GM19023 (cell line): ENCODE measurements at regions not wholly inside any gene's neighbourhood (a gene's known extent, or its start where the extent isn't known, plus 50 kb on each side); places are given as distances from the start of the nearest gene placed in this dataset.
"Not testable (repeated sequence)": the region's sequence is repeated elsewhere in the genome, so short reads cannot be mapped to it uniquely, and the experiment has no call there.

Source experiments
- ATAC-seq: cut with Tn5 transposase; IDR thresholded peaks from one replicate; pipeline ENCODE4 v1.9.1; 2021; ENCODE audit warnings: mild to moderate bottlenecking, moderate library complexity; ENCODE audit not compliant: unreplicated experiment

DNA sequence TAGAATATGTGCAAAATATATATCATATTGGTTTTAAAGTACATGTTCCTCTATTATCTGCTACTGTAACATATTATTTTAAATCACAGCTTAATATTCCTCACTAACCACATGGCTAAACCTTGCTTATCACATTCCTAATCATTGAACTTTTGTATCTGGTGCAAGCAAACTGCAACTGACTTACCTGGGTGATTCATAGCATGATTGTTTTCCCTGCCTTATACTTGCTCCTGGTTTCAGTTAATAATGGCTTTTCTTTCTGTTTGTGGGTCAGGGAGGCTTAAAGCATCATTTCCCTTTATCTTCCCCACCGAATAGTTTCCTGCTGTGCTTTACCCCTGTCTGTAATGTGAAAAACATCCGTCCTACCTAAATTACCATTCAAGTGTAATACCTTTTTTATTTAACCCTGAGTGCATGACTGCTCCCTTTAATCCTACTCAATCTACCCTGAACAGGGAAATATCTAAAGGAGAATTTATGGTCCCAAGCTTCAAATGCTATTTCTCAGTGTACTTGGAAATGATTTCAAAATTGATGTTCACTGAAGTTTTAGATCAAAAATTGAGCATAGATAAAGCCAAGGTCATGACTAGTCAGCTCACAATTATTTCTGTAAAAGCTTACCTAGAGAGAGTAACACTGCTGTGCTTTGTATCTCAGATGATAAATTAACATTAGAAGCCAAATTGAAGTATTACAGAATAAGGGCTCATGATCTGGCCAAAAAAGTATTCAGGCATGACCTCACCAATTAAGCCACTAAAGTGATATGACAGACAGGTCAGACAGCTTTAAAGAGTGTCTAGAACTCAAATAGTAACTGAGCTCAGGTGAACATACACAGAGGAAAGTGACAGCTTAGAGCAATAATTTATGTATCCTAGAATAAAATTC, 507.1 kb downstream of the BRINP3 start:
- ATAC-seq, result no peak

DNA sequence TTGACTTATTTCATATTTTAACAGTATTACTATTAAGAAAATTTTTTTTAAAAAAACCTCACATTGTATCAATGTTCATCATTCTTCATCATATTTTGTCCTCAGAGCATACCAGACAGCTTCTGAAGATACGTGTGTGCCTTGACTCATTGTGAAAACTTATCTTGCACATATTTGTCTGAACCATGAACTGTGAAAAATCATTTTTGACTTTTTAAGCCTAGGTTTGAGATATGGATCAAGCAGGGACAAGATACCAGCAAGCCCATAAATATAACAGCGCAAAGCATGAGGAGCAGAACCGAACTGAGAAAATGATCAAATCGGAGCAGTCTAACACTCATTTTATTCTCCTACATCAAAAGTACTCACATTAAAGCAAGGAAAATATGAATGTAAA, 506.0 kb downstream of the BRINP3 start:
- ATAC-seq, result no peak

DNA sequence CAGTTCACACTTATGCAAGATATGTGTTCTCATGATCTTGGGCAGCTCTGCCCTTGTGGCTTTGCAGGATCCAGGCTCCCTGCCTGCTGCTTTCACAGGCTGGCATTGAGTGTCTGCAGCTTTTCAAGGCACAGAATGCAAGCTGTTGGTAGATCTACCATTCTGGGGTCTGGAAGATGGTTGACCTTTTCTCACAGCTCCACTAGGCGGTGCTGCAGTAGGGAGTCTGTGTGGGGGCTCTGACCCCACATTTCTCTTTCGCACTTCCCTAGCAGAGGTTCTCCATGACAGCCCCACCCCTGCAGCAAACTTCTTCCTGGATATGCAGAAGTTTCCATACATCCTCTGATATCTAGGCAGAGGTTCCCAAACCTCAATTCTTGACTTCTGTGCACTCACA, 500.5 kb downstream of the BRINP3 start:
- ATAC-seq, result no peak

DNA sequence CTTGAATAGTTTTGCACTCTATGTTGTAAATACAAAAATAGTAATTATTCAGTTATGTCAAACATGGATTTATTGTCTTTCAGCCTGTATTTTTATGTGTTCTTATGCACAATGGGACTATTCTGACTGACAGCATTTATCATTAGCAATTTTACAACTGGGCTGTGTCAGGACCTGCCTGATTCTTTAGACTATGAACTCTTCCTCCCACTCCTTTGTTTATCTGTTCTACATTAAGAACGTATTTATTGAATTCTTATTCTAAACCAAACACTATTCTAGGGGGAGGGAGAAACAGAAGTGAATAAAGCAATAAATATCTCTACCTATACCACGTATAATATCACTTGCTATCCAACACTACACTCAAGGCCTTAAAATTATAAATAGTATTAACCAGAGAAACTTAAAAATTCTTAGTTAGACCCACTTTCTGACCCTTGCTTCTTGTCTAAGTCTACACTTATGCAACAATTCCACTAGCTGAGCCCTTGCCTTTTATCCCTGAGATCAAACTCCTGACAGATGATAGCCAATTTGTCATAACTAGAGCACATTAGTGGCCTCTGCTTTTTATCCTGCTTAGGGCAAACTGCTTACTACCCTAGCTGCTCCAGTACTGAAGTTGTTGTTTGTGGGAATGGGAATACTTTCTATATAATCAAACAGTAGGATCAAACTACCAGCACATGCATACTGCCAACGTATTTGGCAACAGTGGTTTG, 494.3 kb downstream of the BRINP3 start:
- no peak for ATAC-seq

DNA sequence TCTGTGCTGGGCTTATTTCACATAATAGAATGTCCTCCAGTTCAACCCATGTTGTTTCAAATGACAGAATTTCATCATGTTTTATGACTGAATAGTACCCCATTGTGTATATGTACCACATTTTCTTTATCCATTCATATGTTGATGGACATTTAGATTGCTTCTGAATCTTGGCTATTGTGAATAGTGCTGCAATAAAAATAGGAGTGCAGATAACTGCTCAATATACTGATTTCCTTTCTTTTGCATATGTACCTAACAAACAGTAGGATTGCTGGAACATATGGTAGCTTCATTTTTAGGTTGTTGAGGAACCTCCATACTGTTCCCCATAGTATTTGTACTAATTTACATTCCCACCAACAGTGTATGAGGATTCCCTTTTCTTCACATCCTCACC, 491.1 kb downstream of the BRINP3 start:
- no peak for ATAC-seq

DNA sequence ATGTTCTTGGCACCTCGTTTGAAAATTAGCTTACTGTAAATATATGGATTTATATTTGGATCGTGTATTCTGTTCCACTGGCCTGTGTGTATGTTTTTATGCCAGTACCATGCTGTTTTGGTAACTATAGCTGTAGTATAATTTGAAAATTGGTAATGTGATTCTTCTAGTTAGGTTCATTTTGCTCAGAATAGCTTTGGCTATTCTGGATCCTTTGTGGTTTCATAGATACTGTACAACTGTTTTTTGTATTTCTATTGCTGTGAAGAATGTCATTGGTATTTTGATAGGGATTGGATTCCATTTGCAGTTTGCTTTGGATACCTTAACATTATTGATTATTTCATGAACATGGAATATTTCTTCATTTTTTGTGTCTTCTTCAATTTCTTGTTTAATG, 490.2 kb downstream of the BRINP3 start:
- no peak for ATAC-seq

DNA sequence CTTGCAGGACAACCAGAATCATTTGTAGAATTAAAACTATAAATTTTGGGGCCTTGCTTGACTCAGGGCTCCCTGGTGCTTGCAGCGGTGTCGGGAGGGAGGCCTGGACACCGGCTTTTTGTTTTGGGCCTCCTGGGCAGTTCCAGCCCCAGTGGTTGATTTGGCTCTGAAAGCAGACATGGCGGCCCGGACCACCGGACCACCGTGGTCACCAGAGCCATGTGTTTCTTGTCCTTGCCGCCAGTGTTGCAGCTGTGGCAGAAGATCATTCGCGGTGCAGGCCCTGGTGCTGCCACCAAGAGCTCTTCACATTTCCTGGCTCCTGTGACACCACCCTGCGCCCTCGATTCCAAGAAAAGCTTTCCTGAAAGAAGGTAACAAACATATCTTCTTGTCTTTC, 484.8 kb downstream of the BRINP3 start:
- no peak for ATAC-seq

DNA sequence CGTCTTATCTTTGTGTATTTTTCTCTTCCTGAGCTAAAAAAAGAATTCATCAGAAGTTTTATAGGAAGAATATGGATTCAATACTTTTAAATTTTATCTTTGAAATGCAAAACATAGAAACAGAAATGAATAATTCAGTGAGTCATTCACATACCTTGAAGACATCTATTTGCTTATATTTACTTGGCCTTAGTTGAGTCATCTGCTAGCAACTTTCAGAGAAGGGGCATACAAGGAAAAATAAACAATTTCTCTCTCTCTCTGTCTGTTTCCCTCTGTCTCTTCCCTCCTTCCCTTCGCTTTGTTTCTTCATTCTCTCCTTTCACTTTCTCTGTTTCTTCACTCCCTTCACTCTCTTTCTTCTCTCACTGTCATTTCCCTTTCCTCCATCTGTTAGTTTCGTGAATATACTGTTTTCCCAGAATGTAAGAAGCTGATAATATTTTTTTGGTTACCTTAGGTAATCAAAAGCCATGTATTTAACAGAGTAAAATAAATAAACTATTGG, 477.2 kb downstream of the BRINP3 start:
- ATAC-seq, result no peak

DNA sequence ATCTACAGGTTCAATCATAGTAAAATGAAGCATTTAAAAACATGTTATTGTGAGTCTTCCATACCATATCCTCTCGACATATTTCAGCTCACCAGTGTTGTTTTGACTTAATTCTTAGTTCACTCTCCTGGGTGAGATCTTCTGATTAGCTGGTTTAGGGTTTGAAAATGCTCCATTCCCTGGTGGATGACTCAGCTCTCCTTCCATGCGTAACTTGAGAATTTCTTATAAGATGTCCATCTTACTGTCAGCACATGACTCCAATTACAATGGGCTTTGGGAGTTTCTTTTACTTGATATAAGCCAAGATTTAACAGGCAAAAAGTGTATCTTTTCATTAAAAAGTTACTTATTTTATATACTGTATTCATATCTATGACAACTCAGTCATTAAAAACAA, 476.5 kb downstream of the BRINP3 start:
- ATAC-seq, result no peak

DNA sequence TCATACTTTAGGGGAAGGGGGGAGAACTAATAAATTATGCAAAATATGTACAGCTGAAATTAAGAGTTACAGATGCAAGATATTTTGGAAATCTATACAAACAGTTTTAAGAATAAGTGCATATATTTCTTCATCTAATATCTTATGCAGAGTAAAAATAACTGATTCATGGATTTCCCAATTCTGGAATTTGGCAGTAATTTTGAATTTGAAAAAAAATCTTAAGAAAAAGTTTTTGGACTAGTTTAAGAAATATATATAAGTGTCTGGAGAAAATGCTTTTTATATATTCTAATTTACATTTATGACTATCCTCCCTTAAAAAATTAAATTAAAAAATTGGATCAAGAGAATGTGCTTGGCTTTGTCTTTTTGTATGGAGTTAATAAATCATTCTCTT, 474.3 kb downstream of the BRINP3 start:
- no peak for ATAC-seq

DNA sequence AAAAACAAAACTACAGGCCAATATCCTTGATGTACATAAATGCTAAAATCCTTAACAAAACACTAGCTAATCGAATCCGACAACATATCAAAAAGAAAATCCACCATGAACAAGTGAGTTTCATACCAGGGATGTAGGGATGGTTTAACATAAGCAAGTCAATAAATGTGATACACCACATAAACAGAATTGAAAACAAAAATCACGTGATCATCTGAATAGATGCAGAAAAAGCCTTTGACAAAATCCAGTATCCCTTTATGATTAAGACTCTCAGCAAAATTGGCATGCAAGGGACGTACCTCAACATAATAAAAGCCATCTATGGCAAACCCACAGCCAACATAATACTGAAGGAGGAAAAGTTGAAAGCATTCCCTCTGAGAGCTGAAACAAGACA, 466.1 kb downstream of the BRINP3 start:
- no peak for ATAC-seq

DNA sequence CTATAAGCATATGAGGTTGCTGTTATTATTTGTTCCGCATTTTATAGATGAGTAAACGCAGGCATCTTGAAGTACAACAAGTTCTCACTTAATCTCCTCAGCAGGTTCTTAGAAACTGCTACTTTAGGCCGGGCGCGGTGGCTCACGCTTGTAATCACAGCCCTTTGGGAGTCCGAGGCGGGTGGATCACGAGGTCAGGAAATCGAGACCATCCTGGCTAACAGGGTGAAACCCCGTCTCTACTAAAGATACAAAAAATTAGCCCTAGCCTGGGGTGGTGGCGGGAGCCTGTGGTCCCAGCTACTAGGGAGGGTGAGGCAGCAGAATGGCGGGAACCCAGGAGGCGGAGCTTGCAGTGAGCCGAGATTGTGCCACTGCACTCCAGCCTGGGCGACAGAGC, 458.5 kb downstream of the BRINP3 start:
- ATAC-seq, result not testable (repeated sequence)

DNA sequence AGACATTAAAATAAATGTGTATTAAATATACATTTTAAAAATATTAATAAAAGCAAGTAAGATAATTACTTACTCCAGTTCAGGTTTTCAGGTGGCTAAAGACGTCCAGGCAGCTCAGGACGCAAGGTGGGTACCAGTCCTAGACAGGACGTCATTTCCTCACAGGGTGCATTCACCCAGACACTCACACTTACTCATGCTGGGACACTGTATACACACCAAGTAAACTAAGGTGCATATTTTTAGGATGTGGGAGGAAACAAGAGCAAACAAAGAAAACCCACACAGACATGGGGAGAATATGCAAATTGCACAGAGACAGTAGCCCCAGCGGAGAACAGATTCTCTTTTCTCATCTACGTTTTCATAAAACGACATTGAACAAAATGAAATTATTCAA, 457.9 kb downstream of the BRINP3 start:
- no peak for ATAC-seq

DNA sequence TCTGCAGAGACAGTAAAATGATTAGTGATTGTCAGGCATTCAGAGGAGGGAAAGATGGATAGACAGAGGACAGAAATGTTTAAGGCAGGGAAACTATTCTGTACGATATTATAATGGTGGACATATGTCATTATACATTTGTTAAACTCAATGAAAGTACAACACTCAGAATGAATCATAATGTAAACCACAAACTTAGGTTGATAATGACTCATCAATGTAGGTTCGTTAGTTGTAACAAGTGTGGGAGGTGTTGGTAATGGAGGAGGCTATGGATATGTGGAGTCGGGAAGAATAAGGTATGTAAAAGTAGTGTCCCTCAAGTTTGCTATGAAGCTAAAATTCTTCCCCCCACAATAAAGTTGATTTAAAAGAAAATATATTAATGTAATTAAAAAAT, 455.0 kb downstream of the BRINP3 start:
- no peak for ATAC-seq

DNA sequence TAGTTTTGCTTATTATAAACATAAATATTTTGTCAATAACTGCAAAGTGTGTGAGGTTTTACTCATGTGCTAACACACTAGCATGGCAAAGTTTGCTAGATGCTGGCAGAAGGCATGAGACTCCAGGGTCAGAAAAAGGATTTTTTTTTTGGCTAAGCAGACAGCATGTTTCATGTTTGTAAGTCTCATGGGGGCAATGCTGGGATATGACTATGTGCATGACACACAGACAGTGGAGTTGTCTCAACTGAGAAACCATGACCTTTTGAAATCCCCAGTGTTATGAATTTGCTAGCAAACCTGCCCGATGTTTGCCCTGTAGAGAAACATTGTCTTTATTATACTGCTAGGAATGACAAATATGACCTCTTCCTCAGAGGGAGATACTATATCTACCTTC, 448.2 kb downstream of the BRINP3 start:
- ATAC-seq, result no peak

DNA sequence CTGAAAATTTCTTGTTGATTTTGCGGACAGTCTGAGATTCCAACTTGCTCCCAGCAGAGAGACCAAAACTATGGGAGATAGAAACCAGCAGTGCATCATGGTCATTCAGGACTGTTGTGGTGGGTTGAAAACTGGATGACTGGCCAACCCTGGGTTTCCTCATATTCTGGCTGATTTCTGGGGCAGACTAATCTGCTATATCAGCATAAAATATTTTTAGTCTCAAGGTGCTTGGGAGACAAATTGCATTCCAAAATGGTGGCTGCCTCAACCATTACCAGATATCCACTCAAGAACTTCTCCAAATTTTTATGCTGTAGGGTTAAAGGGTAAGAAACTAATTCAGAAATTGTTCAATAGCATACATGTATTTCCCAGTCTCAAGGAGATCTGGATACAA, 434.0 kb downstream of the BRINP3 start:
- ATAC-seq, result no peak

DNA sequence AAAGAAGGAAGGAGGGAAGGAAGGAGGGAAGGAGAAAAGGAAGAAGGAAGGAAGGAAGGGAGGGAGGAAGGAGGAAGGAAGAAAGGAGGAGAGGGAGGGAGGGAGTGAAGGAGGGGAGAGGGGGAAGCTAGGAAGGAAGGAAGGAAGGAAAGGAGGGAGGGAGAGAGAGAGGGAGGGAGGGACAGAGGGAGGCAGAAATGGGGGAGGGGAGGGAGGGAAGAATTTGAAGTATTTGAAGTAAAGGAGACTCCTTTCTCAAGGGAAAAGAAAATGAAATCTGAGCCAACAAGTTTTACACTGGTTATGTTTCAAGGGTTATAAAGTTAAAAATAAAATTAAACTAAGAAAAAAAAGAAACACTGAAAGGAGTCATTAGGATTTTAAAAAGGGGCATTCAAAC, 431.4 kb downstream of the BRINP3 start:
- no peak for ATAC-seq
